IMR-90 (cell line): ENCODE measurements at regions not wholly inside any gene's neighbourhood (a gene's known extent, or its start where the extent isn't known, plus 50 kb on each side); places are given as distances from the start of the nearest gene placed in this dataset.

Experiments
- ATAC-seq: fragments of 200-7000 bp; cut with Tn5 transposase; 2 replicates; pipeline ENCODE4 v1.9.1; 2020; ENCODE audit warnings: low read depth, mild to moderate bottlenecking, moderate library complexity
- BruUV-seq: library from RNA; stranded (reverse); fragments of 400-500 nt; replicated peaks from 2 replicates; lab custom pipeline; 2021; lab: Mats Ljungman, UMichigan
- CTCF ChIA-PET: fragments of 300-600 bp; formaldehyde crosslinking; extraction: SDS; loops from one replicate; lab custom pipeline; 2021; ENCODE audit warnings: antibody characterized with exemption; lab: Yijun Ruan, JAX
- POLR2A ChIA-PET: fragments of 300-600 bp; sonication (Branson Sonifier 250); formaldehyde crosslinking; loops from one replicate; lab custom pipeline; 2022; ENCODE audit warnings: antibody characterized with exemption; ENCODE audit not compliant: unreplicated experiment; lab: Charles Lee
- DNase-seq: peaks from one replicate; pipeline ENCODE4 v3.0.0; 2013
- H2AFZ ChIP-seq: replicated peaks from 2 replicates; pipeline ENCODE3; 2013; ENCODE audit warnings: low read length, mild to moderate bottlenecking; ENCODE audit not compliant: poor library complexity
- H2AK5ac ChIP-seq: 2 replicates; pipeline ENCODE4 v1.6.1; 2013; ENCODE audit warnings: low read depth, low read length, inconsistent platforms
- H2AK9ac ChIP-seq: replicated peaks from 2 replicates; pipeline ENCODE3; 2013; ENCODE audit warnings: mild to moderate bottlenecking, low read depth, low read length, moderate library complexity; ENCODE audit not compliant: poor library complexity
- H2BK120ac ChIP-seq: 2 replicates; pipeline ENCODE4 v1.6.1; 2013; ENCODE audit warnings: low read depth, low read length, inconsistent platforms
- H2BK15ac ChIP-seq: 3 replicates; pipeline ENCODE4 v1.6.1; 2013; ENCODE audit warnings: low read depth, low read length, inconsistent platforms
- H2BK20ac ChIP-seq: 2 replicates; pipeline ENCODE4 v1.6.1; 2013; ENCODE audit warnings: low read depth, mild to moderate bottlenecking, inconsistent platforms, low read length, moderate library complexity
- H2BK5ac ChIP-seq: 2 replicates; pipeline ENCODE4 v1.6.1; 2013; ENCODE audit warnings: mild to moderate bottlenecking, low read depth, low read length, inconsistent platforms; ENCODE audit not compliant: poor library complexity, severe bottlenecking
- H3K14ac ChIP-seq: replicated peaks from 2 replicates; pipeline ENCODE4 v1.6.1; 2013; ENCODE audit warnings: low read depth, low read length, inconsistent platforms
- H3K18ac ChIP-seq: 2 replicates; pipeline ENCODE4 v1.6.1; 2013; ENCODE audit warnings: low read depth, low read length, control low read depth
- H3K23ac ChIP-seq: 2 replicates; pipeline ENCODE4 v1.6.1; 2013; ENCODE audit warnings: low read depth, low read length, inconsistent platforms
- H3K27ac ChIP-seq: 2 replicates; pipeline ENCODE4 v1.5.1; 2013; ENCODE audit warnings: mild to moderate bottlenecking, control low read depth, low read length; ENCODE audit not compliant: insufficient read depth
- H3K27me3 ChIP-seq: 2 replicates; pipeline ENCODE4 v1.6.1; 2013; ENCODE audit warnings: low read length; ENCODE audit not compliant: control insufficient read depth, insufficient read depth
- H3K36me3 ChIP-seq: 2 replicates; pipeline ENCODE4 v1.6.1; 2013; ENCODE audit warnings: low read length, mixed read lengths; ENCODE audit not compliant: control insufficient read depth, insufficient read depth
- H3K4ac ChIP-seq: 2 replicates; pipeline ENCODE4 v1.6.1; 2013; ENCODE audit warnings: low read depth, low read length, inconsistent platforms
- H3K4me1 ChIP-seq: 2 replicates; pipeline ENCODE4 v1.6.1; 2013; ENCODE audit warnings: low read length, mixed read lengths; ENCODE audit not compliant: control insufficient read depth, insufficient read depth
- H3K4me2 ChIP-seq: 2 replicates; pipeline ENCODE4 v1.6.1; 2013; ENCODE audit warnings: low read depth, mild to moderate bottlenecking, control low read depth, low read length, moderate library complexity
- H3K4me3 ChIP-seq: 2 replicates; pipeline ENCODE4 v1.5.1; 2013; ENCODE audit warnings: low read depth, mild to moderate bottlenecking, control low read depth, low read length, moderate library complexity; ENCODE audit not compliant: insufficient read depth
- H3K56ac ChIP-seq: 2 replicates; pipeline ENCODE4 v1.6.1; 2013; ENCODE audit warnings: low read length, inconsistent platforms; ENCODE audit not compliant: insufficient read depth; ENCODE audit errors: extremely low read depth
- H3K79me1 ChIP-seq, 2 experiments: 2 replicates each; pipeline ENCODE4 v1.6.1; 2013; ENCODE audit warnings: low read length in 2 of 2, inconsistent platforms in 1 of 2, low read depth in 1 of 2
- H3K9ac ChIP-seq: 2 replicates; pipeline ENCODE4 v1.6.1; 2013; ENCODE audit warnings: low read depth, low read length, control low read depth
- H3K9me1 ChIP-seq: 2 replicates; pipeline ENCODE4 v1.6.1; 2013; ENCODE audit warnings: low read length, inconsistent platforms; ENCODE audit not compliant: insufficient read depth
- H3K9me3 ChIP-seq: 2 replicates; pipeline ENCODE4 v1.6.1; 2013; ENCODE audit warnings: low read length; ENCODE audit not compliant: control insufficient read depth, insufficient read depth
- H4K20me1 ChIP-seq: 2 replicates; pipeline ENCODE4 v1.6.1; 2013; ENCODE audit warnings: low read length, inconsistent platforms; ENCODE audit not compliant: insufficient read depth
- H4K5ac ChIP-seq: 2 replicates; pipeline ENCODE4 v1.6.1; 2013; ENCODE audit warnings: mild to moderate bottlenecking, low read depth, low read length, control low read depth
- H4K8ac ChIP-seq, 2 experiments: 2 replicates each; pipeline ENCODE4 v1.6.1; 2013; ENCODE audit warnings: low read depth in 2 of 2, low read length in 2 of 2, control low read depth in 1 of 2, inconsistent platforms in 1 of 2
- H4K91ac ChIP-seq: 2 replicates; pipeline ENCODE4 v1.6.1; 2013; ENCODE audit warnings: low read depth, low read length, inconsistent platforms; ENCODE audit not compliant: insufficient read depth
- CHD1 ChIP-seq: IDR thresholded peaks from 2 replicates; pipeline ENCODE4 v1.6.1; 2012; ENCODE audit warnings: low read depth, low read length, improper control_type of control experiment
- MAFK ChIP-seq: IDR thresholded peaks from 2 replicates; pipeline ENCODE4 v1.6.1; 2012; ENCODE audit warnings: low read depth, low read length, improper control_type of control experiment
- MAZ ChIP-seq: IDR thresholded peaks from 2 replicates; pipeline ENCODE4 v1.6.1; 2012; ENCODE audit warnings: low read depth, mild to moderate bottlenecking, low read length, improper control_type of control experiment, moderate library complexity, borderline replicate concordance
- MXI1 ChIP-seq: IDR thresholded peaks from 2 replicates; pipeline ENCODE4 v1.6.1; 2012; ENCODE audit warnings: low read depth, mild to moderate bottlenecking, low read length, moderate library complexity, borderline replicate concordance
- NFE2L2 ChIP-seq: fragments of 150-350 bp; IDR thresholded peaks from 2 replicates; pipeline ENCODE4 v1.6.1; 2016; ENCODE audit warnings: low read depth, mild to moderate bottlenecking, low read length
- POLR2A ChIP-seq: IDR thresholded peaks from 2 replicates; pipeline ENCODE4 v1.6.1; 2012; ENCODE audit warnings: mild to moderate bottlenecking, low read depth, low read length
- RAD21 ChIP-seq: IDR thresholded peaks from 2 replicates; pipeline ENCODE4 v1.6.1; 2012; ENCODE audit warnings: low read length, improper control_type of control experiment
- RCOR1 ChIP-seq: IDR thresholded peaks from 2 replicates; pipeline ENCODE4 v1.6.1; 2012; ENCODE audit warnings: mild to moderate bottlenecking, low read length, improper control_type of control experiment; ENCODE audit not compliant: insufficient replicate concordance
- SMC3 ChIP-seq: fragments of 150-350 bp; IDR thresholded peaks from 2 replicates; pipeline ENCODE4 v1.6.1; 2016; ENCODE audit warnings: low read depth, mild to moderate bottlenecking, antibody characterized with exemption, low read length, moderate library complexity
- WGBS, 2 experiments: methylation state at CpG; one replicate each; pipeline versions ENCODE4 v1.1.5 to v1.1.7; 2013; ENCODE audit warnings: missing lambda C conversion rate in 2 of 2; ENCODE audit not compliant: insufficient read length in 1 of 2; ENCODE audit errors: extremely low coverage in 2 of 2; 5-methylcytosine and 5-hydroxymethylcytosine counted together
- dilution Hi-C: fragments of 300-500 bp; cut with HindIII; formaldehyde crosslinking; loops from one replicate; pipeline ENCODE4 v1.14.3; 2018; ENCODE audit warnings: low sequenced_read_pairs; ENCODE audit not compliant: unreplicated experiment
- in situ Hi-C: fragments of 300-500 bp; cut with MboI; formaldehyde crosslinking; loops from 3 replicates; pipeline ENCODE4 v1.14.3; 2019; ENCODE audit warnings: low sequenced_read_pairs, inconsistent platforms, mixed read lengths
- intact Hi-C: fragments of 100-400 bp; cut with micrococcal nuclease; formaldehyde crosslinking; loops from 2 replicates; pipeline ENCODE4 v1.10.0; 2022
- TF ChIP-seq, protein P1 (sequence below): conservative IDR thresholded peaks from 2 replicates; pipeline ENCODE4 v1.5.1; 2012; ENCODE audit warnings: mild to moderate bottlenecking, low read depth, low read length, improper control_type of control experiment

- POLR2A ChIA-PET, result no interaction called here
- Histone ChIP-seq H3K18ac (no peak overlapping the region), H3K23ac (no peak overlapping the region), H2BK5ac (no peak overlapping the region), H4K91ac (no peak overlapping the region), H3K9me1 (no peaks in the 10 kb centered on the region), H3K4ac (no peak overlapping the region), H3K27me3 (no peaks in the 10 kb centered on the region), H2AK5ac (no peak overlapping the region), H4K20me1 (no peaks in the 10 kb centered on the region), H3K4me3 (no peak overlapping the region), H4K8ac (no peak overlapping the region), H3K4me1 (no peaks in the 10 kb centered on the region), H2BK15ac (no peak overlapping the region), H3K4me2 (no peak overlapping the region), H3K36me3 (no peaks in the 10 kb centered on the region), H3K9me3 (peaks cover 60% of the 10 kb centered on the region), H3K14ac (no peak overlapping the region), H2AK9ac (no peak overlapping the region), H3K27ac (no peak overlapping the region), H3K9ac (no peak overlapping the region), H4K5ac (no peak overlapping the region), H2AFZ (no peak overlapping the region), H2BK120ac (no peak overlapping the region), H2BK20ac (no peak overlapping the region), H3K56ac (no peak overlapping the region), H3K79me1 (no peaks in the 10 kb centered on the region)
- CTCF ChIA-PET, result interaction anchor here (0.6 kb wide), 1 partner anchor 1230 kb away, joined by 4 read pairs; no protein-coding TSS in a partner anchor
- WGBS, 2 experiments, result no CpG with 5 or more reads among the region's 16 CpGs
- no peak for TF ChIP-seq NFE2L2
- TF ChIP-seq RCOR1, result no peak
- no peak for TF ChIP-seq MXI1
- TF ChIP-seq, protein P1, sequence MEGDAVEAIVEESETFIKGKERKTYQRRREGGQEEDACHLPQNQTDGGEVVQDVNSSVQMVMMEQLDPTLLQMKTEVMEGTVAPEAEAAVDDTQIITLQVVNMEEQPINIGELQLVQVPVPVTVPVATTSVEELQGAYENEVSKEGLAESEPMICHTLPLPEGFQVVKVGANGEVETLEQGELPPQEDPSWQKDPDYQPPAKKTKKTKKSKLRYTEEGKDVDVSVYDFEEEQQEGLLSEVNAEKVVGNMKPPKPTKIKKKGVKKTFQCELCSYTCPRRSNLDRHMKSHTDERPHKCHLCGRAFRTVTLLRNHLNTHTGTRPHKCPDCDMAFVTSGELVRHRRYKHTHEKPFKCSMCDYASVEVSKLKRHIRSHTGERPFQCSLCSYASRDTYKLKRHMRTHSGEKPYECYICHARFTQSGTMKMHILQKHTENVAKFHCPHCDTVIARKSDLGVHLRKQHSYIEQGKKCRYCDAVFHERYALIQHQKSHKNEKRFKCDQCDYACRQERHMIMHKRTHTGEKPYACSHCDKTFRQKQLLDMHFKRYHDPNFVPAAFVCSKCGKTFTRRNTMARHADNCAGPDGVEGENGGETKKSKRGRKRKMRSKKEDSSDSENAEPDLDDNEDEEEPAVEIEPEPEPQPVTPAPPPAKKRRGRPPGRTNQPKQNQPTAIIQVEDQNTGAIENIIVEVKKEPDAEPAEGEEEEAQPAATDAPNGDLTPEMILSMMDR, result no peak
- TF ChIP-seq RAD21, result no peak
- no peak for TF ChIP-seq POLR2A
- TF ChIP-seq MAFK, result no peak
- no peak for TF ChIP-seq CHD1
- no peak for TF ChIP-seq SMC3
- TF ChIP-seq MAZ, result no peak
- no peak for DNase-seq
- no peak for ATAC-seq
- in situ Hi-C loops (no loop called here), intact Hi-C loops (no loop called here), dilution Hi-C loops (no loop called here)
- no TSS peak for BruUV-seq
Observed at GRCh38 chr10:131430716-131431412, 119.3 kb upstream of the TCERG1L start.
